ENCODE measurements at regions not wholly inside any gene's neighbourhood (a gene's known extent, or its start where the extent isn't known, plus 50 kb on each side); places are given as distances from the start of the nearest gene placed in this dataset.
"Not testable (repeated sequence)": the region's sequence is repeated elsewhere in the genome, so short reads cannot be mapped to it uniquely, and the experiment has no call there.

GRCh38 chr22:27254063-27254462 lies 547.5 kb downstream of the MN1 start:
- FAIRE-seq; H3K56ac ChIP-seq (replicated peaks; ENCODE audit: insufficient read length, low read depth, low read length); H2BK20ac ChIP-seq (ENCODE audit: low read length); H4K20me1 ChIP-seq (replicated peaks in 1 of 2; ENCODE audit: control insufficient read depth in 1 of 2, insufficient read depth in 2 of 2, low read length in 2 of 2); H3K4me1 ChIP-seq (replicated peaks in 1 of 4; ENCODE audit: control insufficient read depth in 3 of 4, insufficient read depth in 4 of 4, low read length in 3 of 4); H2BK5ac ChIP-seq (ENCODE audit: low read depth, low read length); H4K8ac ChIP-seq (ENCODE audit: extremely low read depth, insufficient read depth, low read length); H3K79me2 ChIP-seq (ENCODE audit: control insufficient read depth in 1 of 2, insufficient read depth in 2 of 2, low read length in 2 of 2); H3K9ac ChIP-seq (replicated peaks in 1 of 4; ENCODE audit: extremely low read depth in 1 of 4, low read depth in 3 of 4, low read length in 3 of 4); H3K27ac ChIP-seq (ENCODE audit: low read depth, low read length); H3K23ac ChIP-seq (ENCODE audit: insufficient read length); H2BK12ac ChIP-seq (ENCODE audit: low read depth, low read length); H2BK120ac ChIP-seq (replicated peaks; ENCODE audit: low read depth, low read length); H3K9me3 ChIP-seq (ENCODE audit: insufficient read depth in 2 of 2, low read depth in 1 of 2, low read length in 1 of 2); H3K4ac ChIP-seq (replicated peaks; ENCODE audit: insufficient read length, low read depth, low read length); H3K4me2 ChIP-seq (ENCODE audit: insufficient read depth in 1 of 2, low read depth in 2 of 2, low read length in 2 of 2); H2BK15ac ChIP-seq (ENCODE audit: low read length); H3K14ac ChIP-seq (ENCODE audit: insufficient read length); DNase-seq (ENCODE audit: low read depth in 1 of 2, low spot score in 2 of 2); H3K79me1 ChIP-seq (ENCODE audit: low read depth, low read length); H3K4me3 ChIP-seq (ENCODE audit: extremely low read depth in 1 of 4, insufficient read depth in 2 of 4, low read depth in 3 of 4, low read length in 4 of 4); H2AK5ac ChIP-seq (ENCODE audit: low read depth, low read length); H3K18ac ChIP-seq (ENCODE audit: extremely low read depth, low read length); H3K36me3 ChIP-seq (ENCODE audit: control insufficient read depth in 2 of 4, insufficient read depth in 4 of 4, low read length in 3 of 4); H2AFZ ChIP-seq (ENCODE audit: low read length); H4K91ac ChIP-seq (replicated peaks; ENCODE audit: insufficient read length, low read length); H4K5ac ChIP-seq (ENCODE audit: insufficient read length, low read depth, low read length); POLR2A ChIA-PET (ENCODE audit: partially characterized antibody); H3K27me3 ChIP-seq (replicated peaks in 1 of 4; ENCODE audit: control insufficient read depth in 3 of 4, extremely low read depth in 1 of 4, insufficient read depth in 3 of 4, low read length in 3 of 4); H3K23me2 ChIP-seq (ENCODE audit: low read depth, low read length): not testable (repeated sequence)
- 92% methylated on average over 5 of the region's 5 CpGs; no CpG with 5 or more reads in 1 of the 2 experiments for WGBS, 2 experiments (ENCODE audit: extremely low coverage in 1 of 2, insufficient coverage in 1 of 2, insufficient read length in 1 of 2, insufficient replicate concordance in 2 of 2, low coverage in 1 of 2, low lambda C conversion rate in 2 of 2, missing lambda C conversion rate in 1 of 2)
- CTCF ChIA-PET (ENCODE audit: partially characterized antibody), result interaction anchor here (0.7 kb wide), 1 partner anchor 109 kb away, joined by 3 read pairs; no protein-coding TSS in a partner anchor

Data from H1 (cell line).